Esophagus muscularis mucosa (tissue), 4 donors: ENCODE measurements at regions not wholly inside any gene's neighbourhood (a gene's known extent, or its start where the extent isn't known, plus 50 kb on each side); places are given as distances from the start of the nearest gene placed in this dataset.

Experiments used
- DNase-seq: peaks from one replicate; pipeline ENCODE4 v3.0.0-alpha.2; 2017; ENCODE audit errors: extremely low spot score
- H3K27ac ChIP-seq, 4 donors: fragments of 200-600 bp; sonication (generic); replicated peaks in 1 of 4; 1 replicate in 3 of 4; 2 replicates in 1 of 4; pipeline ENCODE4 v1.5.1; 2016 to 2019; ENCODE audit warnings: mild to moderate bottlenecking in 1 of 4
- H3K27me3 ChIP-seq, 4 donors: fragments of 200-600 bp; sonication (generic); one replicate each; pipeline versions ENCODE4 v1.5.1 to v1.6.0; 2016 to 2019
- H3K36me3 ChIP-seq, 4 donors: fragments of 200-600 bp; sonication (generic); one replicate each; pipeline ENCODE4 v1.5.1; 2016 to 2019
- H3K4me1 ChIP-seq, 4 donors: fragments of 200-600 bp; sonication (generic); one replicate each; pipeline ENCODE4 v1.5.1; 2016 to 2019
- H3K4me3 ChIP-seq, 4 donors: fragments of 200-600 bp; sonication (generic); 1 replicate in 2 of 4; 2 replicates in 2 of 4; pipeline ENCODE4 v1.5.1; 2016 to 2019; ENCODE audit warnings: mild to moderate bottlenecking in 4 of 4, moderate library complexity in 1 of 4
- H3K9me3 ChIP-seq, 4 donors: fragments of 200-600 bp; sonication (generic); 1 replicate in 3 of 4; 2 replicates in 1 of 4; pipeline ENCODE4 v1.5.1; 2016 to 2019
- CTCF ChIP-seq, 3 experiments: fragments of 200-600 bp in 2 of 3; fragments of 450-650 bp in 1 of 3; sonication (generic) in 2 of 3; IDR thresholded peaks; one replicate each; pipeline ENCODE4 v1.5.1; 2017 to 2019; ENCODE audit warnings: antibody characterized with exemption in 3 of 3, mild to moderate bottlenecking in 2 of 3, moderate library complexity in 1 of 3
- EP300 ChIP-seq: sonication (generic); formaldehyde crosslinking; IDR thresholded peaks from one replicate; pipeline ENCODE4 v1.6.1; 2017; ENCODE audit warnings: antibody characterized with exemption
- POLR2A ChIP-seq: fragments of 450-650 bp; IDR thresholded peaks from one replicate; pipeline ENCODE4 v1.6.1; 2017; ENCODE audit warnings: antibody characterized with exemption, moderate library complexity, mild to moderate bottlenecking, low read depth
- POLR2AphosphoS5 ChIP-seq, 2 donors: sonication (generic); formaldehyde crosslinking; IDR thresholded peaks; one replicate each; pipeline ENCODE4 v1.6.1; 2017; ENCODE audit warnings: antibody characterized with exemption in 2 of 2
- WGBS: methylation state at CpG from one replicate; pipeline ENCODE4 v1.1.5; 2018; 5-methylcytosine and 5-hydroxymethylcytosine counted together
- intact Hi-C: fragments of 100-400 bp; cut with DNase I; formaldehyde crosslinking; loops from one replicate; pipeline ENCODE4 v1.15.1; 2023

- no peak for TF ChIP-seq EP300
- no peaks in the 10 kb centered on the region for H3K27me3 ChIP-seq
- H3K4me3 ChIP-seq: no peak overlapping the region
- intact Hi-C loops: no loop called here
- no peak overlapping the region for H3K27ac ChIP-seq
- no peak for DNase-seq
- no peaks in the 10 kb centered on the region for H3K36me3 ChIP-seq
- no peaks in the 10 kb centered on the region for H3K9me3 ChIP-seq
- H3K4me1 ChIP-seq: no peaks in the 10 kb centered on the region
- 36% methylated on average over 1 of the region's 1 CpG for WGBS
Measured at GRCh38 chr3:99365979-99366378, 272.4 kb upstream of the COL8A1 start.

DNA sequence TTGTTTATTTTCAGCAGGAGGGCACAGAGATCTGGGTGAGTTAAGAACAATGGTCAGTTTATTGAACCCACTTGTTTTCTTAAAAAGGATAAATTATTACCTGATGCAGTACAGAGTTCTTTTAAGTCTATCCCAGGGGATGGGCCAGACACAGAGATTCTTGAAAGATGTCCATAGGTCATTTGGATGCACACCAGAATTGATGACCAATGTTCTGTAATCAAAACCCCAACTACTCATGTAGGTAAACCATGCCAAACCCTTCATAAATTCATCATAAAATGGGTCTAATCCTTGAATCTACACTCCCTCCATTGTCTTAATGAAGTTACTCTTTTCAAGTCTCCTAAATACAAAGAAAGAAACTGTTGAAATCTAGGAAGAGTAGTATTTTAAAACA is 273.0 kb upstream of the COL8A1 start:
- Histone ChIP-seq H3K9me3 (no peaks in the 10 kb centered on the region), H3K4me3 (no peak overlapping the region), H3K27ac (no peak overlapping the region), H3K4me1 (no peaks in the 10 kb centered on the region), H3K27me3 (no peaks in the 10 kb centered on the region), H3K36me3 (no peaks in the 10 kb centered on the region)
- TF ChIP-seq POLR2AphosphoS5 (IDR thresholded peaks at IDR 0.05): no peak
- TF ChIP-seq CTCF (IDR thresholded peaks at IDR 0.05): no peak
- no peak for TF ChIP-seq EP300
- no peak for TF ChIP-seq POLR2A
- no peak for DNase-seq
- intact Hi-C loops: no loop called here

- no peaks in the 10 kb centered on the region for H3K36me3 ChIP-seq
- H3K4me1 ChIP-seq: no peaks in the 10 kb centered on the region
- intact Hi-C loops: no loop called here
- no peak overlapping the region for H3K4me3 ChIP-seq
- H3K27me3 ChIP-seq: no peaks in the 10 kb centered on the region
- WGBS: 89% methylated on average over 1 of the region's 1 CpG
- no peak for DNase-seq
- no peak overlapping the region for H3K27ac ChIP-seq
- H3K9me3 ChIP-seq: no peaks in the 10 kb centered on the region
- no peak for TF ChIP-seq EP300
- no peak for TF ChIP-seq POLR2AphosphoS5 (IDR thresholded peaks at IDR 0.05)
- no peak for TF ChIP-seq CTCF (IDR thresholded peaks at IDR 0.05)
- TF ChIP-seq POLR2A: no peak
Measured at GRCh38 chr3:99357131-99357530, 281.3 kb upstream of the COL8A1 start.

DNA sequence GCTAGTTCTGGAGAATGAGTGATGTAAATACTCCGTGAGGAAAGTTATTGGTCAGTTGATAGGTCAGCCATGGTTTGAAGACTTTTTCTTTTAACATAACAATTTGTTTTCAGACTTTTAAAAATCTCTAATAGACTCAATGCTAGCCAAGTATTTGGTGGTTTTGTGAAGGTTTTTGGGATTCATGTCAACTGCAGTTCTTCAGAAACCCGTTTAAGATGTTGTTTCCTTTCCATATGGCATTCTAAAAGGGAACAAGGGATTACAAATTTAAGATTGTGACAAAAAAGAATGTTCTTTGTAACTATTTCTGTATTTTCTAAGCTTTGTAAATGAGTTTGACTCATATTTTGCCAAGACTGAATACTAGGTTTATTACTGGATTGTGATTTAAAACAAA is 281.7 kb upstream of the COL8A1 start:
- no peak overlapping the region for H3K27ac ChIP-seq
- 60% methylated on average over 2 of the region's 2 CpGs for WGBS
- TF ChIP-seq CTCF (IDR thresholded peaks at IDR 0.05): no peak
- TF ChIP-seq POLR2AphosphoS5 (IDR thresholded peaks at IDR 0.05): no peak
- TF ChIP-seq POLR2A: no peak
- no peak for TF ChIP-seq EP300
- H3K4me3 ChIP-seq: no peak overlapping the region
- DNase-seq: no peak
- no peaks in the 10 kb centered on the region for H3K4me1 ChIP-seq
- no peaks in the 10 kb centered on the region for H3K36me3 ChIP-seq
- intact Hi-C loops: no loop called here
- no peaks in the 10 kb centered on the region for H3K9me3 ChIP-seq
- H3K27me3 ChIP-seq: no peaks in the 10 kb centered on the region

- Histone ChIP-seq H3K27me3 (no peaks in the 10 kb centered on the region), H3K4me3 (no peak overlapping the region), H3K4me1 (no peaks in the 10 kb centered on the region), H3K36me3 (no peaks in the 10 kb centered on the region), H3K27ac (no peak overlapping the region), H3K9me3 (no peaks in the 10 kb centered on the region)
- intact Hi-C loops: no loop called here
- DNase-seq: no peak
- no peak for TF ChIP-seq CTCF (IDR thresholded peaks at IDR 0.05)
- TF ChIP-seq POLR2AphosphoS5 (IDR thresholded peaks at IDR 0.05): no peak
- no peak for TF ChIP-seq POLR2A
- TF ChIP-seq EP300: no peak
- WGBS: 84% methylated on average over 2 of the region's 2 CpGs
Measured at GRCh38 chr3:99355465-99355864, 282.9 kb upstream of the COL8A1 start.
